ENCODE measurements at regions not wholly inside any gene's neighbourhood (a gene's known extent, or its start where the extent isn't known, plus 50 kb on each side); places are given as distances from the start of the nearest gene placed in this dataset.

DNA sequence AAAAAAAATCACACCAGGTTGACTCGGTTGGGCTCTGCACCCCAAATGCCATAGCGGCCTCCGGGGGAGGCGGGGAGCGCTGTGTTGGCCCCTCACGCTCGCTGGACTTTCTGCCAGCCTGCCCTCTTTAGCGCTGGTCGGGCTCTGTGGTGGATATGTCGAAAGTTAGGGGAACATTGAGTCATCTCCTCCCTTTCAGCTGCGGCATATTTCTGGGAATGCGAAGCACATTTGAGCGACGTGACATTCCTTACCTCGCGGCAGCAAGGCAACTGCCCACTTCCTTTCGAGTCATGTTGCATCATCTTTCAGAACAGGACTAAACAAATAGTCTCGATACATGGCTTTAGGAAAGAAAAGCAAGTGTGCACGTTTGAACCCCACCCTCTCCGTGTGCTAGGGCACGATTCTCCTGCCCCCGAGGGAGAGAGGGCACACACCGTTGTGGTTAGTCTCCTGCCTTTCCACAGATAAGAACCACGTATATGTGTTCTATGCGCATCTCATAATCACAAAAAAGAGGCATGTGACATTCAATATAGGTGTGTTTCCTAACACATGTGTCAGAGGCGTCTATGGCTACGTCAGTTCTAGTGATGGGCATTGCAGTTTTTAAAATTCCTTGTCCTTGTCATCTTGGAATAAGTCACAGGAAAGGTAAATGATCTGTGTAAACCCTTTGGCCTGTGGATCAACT lies 105.9 kb upstream of the SLC45A1 start:
- TF ChIP-seq RAD21 (IDR thresholded peaks at IDR 0.05; ENCODE audit: low read depth) (no peak), YY1 (IDR thresholded peaks at IDR 0.05; ENCODE audit: low read depth) (no peak), FOXM1 (IDR thresholded peaks at IDR 0.05; ENCODE audit: borderline replicate concordance, low read depth) (no peak), EP300 (IDR thresholded peaks at IDR 0.05; ENCODE audit: borderline replicate concordance) (no peak), NFIC (IDR thresholded peaks at IDR 0.05) (no peak), CREB1 (IDR thresholded peaks at IDR 0.05; ENCODE audit: low read depth) (no peak), REST (IDR thresholded peaks at IDR 0.05; ENCODE audit: low read depth) (no peak), CEBPB (IDR thresholded peaks at IDR 0.05) (no peak), TAF1 (IDR thresholded peaks at IDR 0.05; ENCODE audit: low read depth) (no peak), MAX (IDR thresholded peaks at IDR 0.05) (no peak), ZBTB7A (IDR thresholded peaks at IDR 0.05; ENCODE audit: low read depth) (no peak), TEAD4 (IDR thresholded peaks at IDR 0.05) (no peak)
- TF ChIP-seq, protein P1, sequence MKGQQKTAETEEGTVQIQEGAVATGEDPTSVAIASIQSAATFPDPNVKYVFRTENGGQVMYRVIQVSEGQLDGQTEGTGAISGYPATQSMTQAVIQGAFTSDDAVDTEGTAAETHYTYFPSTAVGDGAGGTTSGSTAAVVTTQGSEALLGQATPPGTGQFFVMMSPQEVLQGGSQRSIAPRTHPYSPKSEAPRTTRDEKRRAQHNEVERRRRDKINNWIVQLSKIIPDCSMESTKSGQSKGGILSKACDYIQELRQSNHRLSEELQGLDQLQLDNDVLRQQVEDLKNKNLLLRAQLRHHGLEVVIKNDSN (IDR thresholded peaks at IDR 0.05) = no peak

Data from Ishikawa (cell line).